ENCODE measurements at regions not wholly inside any gene's neighbourhood (a gene's known extent, or its start where the extent isn't known, plus 50 kb on each side); places are given as distances from the start of the nearest gene placed in this dataset.

DNA sequence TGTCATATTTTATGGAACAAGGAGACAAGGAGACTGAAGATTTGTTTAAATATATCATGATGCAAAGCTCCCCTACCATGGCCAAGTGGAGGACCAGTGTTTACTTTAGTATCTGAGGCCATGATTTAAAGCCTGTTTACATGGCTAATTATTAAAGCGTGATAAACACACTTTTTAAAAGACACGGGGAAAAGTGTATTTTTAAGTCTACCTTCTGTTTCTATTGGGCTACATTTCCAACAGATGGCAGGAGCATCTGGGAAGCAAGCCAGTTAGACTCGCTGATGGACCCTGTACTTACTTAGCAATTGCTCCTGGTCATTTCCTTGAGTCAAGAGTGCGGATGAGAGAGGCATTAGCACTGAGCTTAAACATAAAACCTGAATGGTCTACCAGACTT, 480.3 kb upstream of the SEMA6A start:
- TF ChIP-seq CTCF (optimal IDR thresholded peaks at IDR 0.05 in 1 of 3, IDR thresholded peaks at IDR 0.05 in 1 of 3, conservative IDR thresholded peaks at IDR 0.05 in 1 of 3; ENCODE audit: extremely low read depth in 1 of 3, insufficient read depth in 2 of 3, low read length in 3 of 3): no peak
- no peak for TF ChIP-seq EZH2 (IDR thresholded peaks at IDR 0.05; ENCODE audit: low read length)
- Histone ChIP-seq H3K4me2 (ENCODE audit: control insufficient read depth, extremely low read depth, insufficient read depth, low read depth, low read length) (no peak overlapping the region), H3K9me1 (ENCODE audit: control insufficient read depth, extremely low read depth, insufficient read depth, low read length) (no peaks in the 10 kb centered on the region), H3K9ac (ENCODE audit: control insufficient read depth, extremely low read depth, insufficient read depth, low read length) (no peak overlapping the region), H3K27me3 (ENCODE audit: control insufficient read depth, extremely low read depth, insufficient read depth, low read length) (no peaks in the 10 kb centered on the region), H3K79me2 (ENCODE audit: control insufficient read depth, insufficient read depth, low read length) (no peaks in the 10 kb centered on the region), H3K4me3 (ENCODE audit: control insufficient read depth in 2 of 3, extremely low read depth in 1 of 3, insufficient read depth in 2 of 3, low read depth in 1 of 3, low read length in 3 of 3) (no peak overlapping the region), H2AFZ (ENCODE audit: control insufficient read depth, low read length) (no peak overlapping the region), H3K36me3 (ENCODE audit: control insufficient read depth in 2 of 2, extremely low read depth in 1 of 2, insufficient read depth in 2 of 2, low read length in 2 of 2) (no peaks in the 10 kb centered on the region), H3K9me3 (ENCODE audit: control insufficient read depth, low read depth, low read length) (no peaks in the 10 kb centered on the region), H3K4me1 (ENCODE audit: control insufficient read depth, extremely low read depth, insufficient read depth, low read length) (no peaks in the 10 kb centered on the region), H3K27ac (ENCODE audit: control insufficient read depth, insufficient read depth, low read length) (no peak overlapping the region), H4K20me1 (ENCODE audit: control insufficient read depth, extremely low read depth, insufficient read depth, low read length) (no peaks in the 10 kb centered on the region)
- FAIRE-seq (no peak), DNase-seq (ENCODE audit: low read depth, low spot score) (no peak)
- dilution Hi-C loops (cut with MboI; ENCODE audit: extremely low pct_ligation_motif_present, low sequenced_read_pairs): no loop called here

DNA sequence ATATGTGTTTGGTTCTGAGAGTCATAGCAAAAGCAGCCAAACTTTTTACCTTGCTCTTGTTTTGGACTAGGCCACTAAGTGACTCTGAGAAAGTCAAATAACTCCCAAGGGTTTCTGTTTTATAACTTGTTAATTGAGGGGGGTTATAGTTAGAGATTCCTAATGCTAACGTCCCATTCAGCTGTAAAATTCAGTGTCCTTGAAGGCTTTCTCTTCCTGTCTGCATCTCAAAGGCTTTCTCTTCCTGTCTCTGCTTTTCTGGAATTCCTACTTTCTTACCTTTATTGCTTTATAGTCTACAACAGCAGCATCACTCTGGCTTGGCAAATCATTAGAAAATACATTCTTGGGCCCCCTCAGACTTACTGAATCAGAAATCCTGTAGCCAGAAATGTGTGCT, 479.5 kb upstream of the SEMA6A start:
- Histone ChIP-seq H3K27ac (ENCODE audit: control insufficient read depth, insufficient read depth, low read length) (no peak overlapping the region), H3K27me3 (ENCODE audit: control insufficient read depth, extremely low read depth, insufficient read depth, low read length) (no peaks in the 10 kb centered on the region), H3K4me3 (ENCODE audit: control insufficient read depth in 2 of 3, extremely low read depth in 1 of 3, insufficient read depth in 2 of 3, low read depth in 1 of 3, low read length in 3 of 3) (no peak overlapping the region), H4K20me1 (ENCODE audit: control insufficient read depth, extremely low read depth, insufficient read depth, low read length) (no peaks in the 10 kb centered on the region), H3K4me2 (ENCODE audit: control insufficient read depth, extremely low read depth, insufficient read depth, low read depth, low read length) (no peak overlapping the region), H3K4me1 (ENCODE audit: control insufficient read depth, extremely low read depth, insufficient read depth, low read length) (no peaks in the 10 kb centered on the region), H3K36me3 (ENCODE audit: control insufficient read depth in 2 of 2, extremely low read depth in 1 of 2, insufficient read depth in 2 of 2, low read length in 2 of 2) (no peaks in the 10 kb centered on the region), H3K9ac (ENCODE audit: control insufficient read depth, extremely low read depth, insufficient read depth, low read length) (no peak overlapping the region), H2AFZ (ENCODE audit: control insufficient read depth, low read length) (no peak overlapping the region), H3K9me3 (ENCODE audit: control insufficient read depth, low read depth, low read length) (no peaks in the 10 kb centered on the region), H3K79me2 (ENCODE audit: control insufficient read depth, insufficient read depth, low read length) (no peaks in the 10 kb centered on the region), H3K9me1 (ENCODE audit: control insufficient read depth, extremely low read depth, insufficient read depth, low read length) (no peaks in the 10 kb centered on the region)
- TF ChIP-seq EZH2 (IDR thresholded peaks at IDR 0.05; ENCODE audit: low read length) (no peak), CTCF (optimal IDR thresholded peaks at IDR 0.05 in 1 of 3, IDR thresholded peaks at IDR 0.05 in 1 of 3, conservative IDR thresholded peaks at IDR 0.05 in 1 of 3; ENCODE audit: extremely low read depth in 1 of 3, insufficient read depth in 2 of 3, low read length in 3 of 3) (no peak)
- dilution Hi-C loops (cut with MboI; ENCODE audit: extremely low pct_ligation_motif_present, low sequenced_read_pairs): no loop called here
- no peak for FAIRE-seq
- DNase-seq (ENCODE audit: low read depth, low spot score): no peak

Measured in keratinocyte (primary cell).